NCI-H2029 treated with DMSO at 0.1 percent for 48 hours (cell line): ENCODE measurements at regions not wholly inside any gene's neighbourhood (a gene's known extent, or its start where the extent isn't known, plus 50 kb on each side); places are given as distances from the start of the nearest gene placed in this dataset.

Source experiments
- DNase-seq: peaks from one replicate; lab custom pipeline; 2025; lab: John Stamatoyannopoulos, UW

- no peak for DNase-seq
These were observed 51.1 kb upstream of the GRIK3 start for GRCh38 chr1:37085393-37085792.

GRCh38 chr1:37089750-37090149 lies 55.4 kb upstream of the GRIK3 start:
- DNase-seq: no peak

- DNase-seq: no peak
These were observed 56.4 kb upstream of the GRIK3 start for GRCh38 chr1:37090671-37091070.

GRCh38 chr1:37092937-37093336 lies 58.6 kb upstream of the GRIK3 start:
- DNase-seq: no peak

- DNase-seq: no peak
These were observed 60.0 kb upstream of the GRIK3 start for GRCh38 chr1:37094302-37094701.

GRCh38 chr1:37096523-37096922 lies 62.2 kb upstream of the GRIK3 start:
- no peak for DNase-seq

- no peak for DNase-seq
These were observed 63.4 kb upstream of the GRIK3 start for GRCh38 chr1:37097731-37098130.

- no peak for DNase-seq
These were observed 63.9 kb upstream of the GRIK3 start for GRCh38 chr1:37098237-37098636.

GRCh38 chr1:37100310-37100709 lies 66.0 kb upstream of the GRIK3 start:
- DNase-seq: no peak

GRCh38 chr1:37102656-37103382 lies 68.5 kb upstream of the GRIK3 start:
- DNase-seq: no peak

GRCh38 chr1:37105911-37106310 lies 71.6 kb upstream of the GRIK3 start:
- DNase-seq: no peak

GRCh38 chr1:37107153-37107907 lies 73.0 kb upstream of the GRIK3 start:
- no peak for DNase-seq

- peak; percentile 94 for DNase-seq
These were observed 74.4 kb upstream of the GRIK3 start for GRCh38 chr1:37108596-37109188.

- DNase-seq: no peak
These were observed 78.1 kb upstream of the GRIK3 start for GRCh38 chr1:37112430-37112829.

- no peak for DNase-seq
These were observed 79.1 kb upstream of the GRIK3 start for GRCh38 chr1:37113285-37113997.

GRCh38 chr1:37118790-37119189 lies 84.5 kb upstream of the GRIK3 start:
- no peak for DNase-seq

- no peak for DNase-seq
These were observed 86.0 kb upstream of the GRIK3 start for GRCh38 chr1:37120279-37120678.

- no peak for DNase-seq
These were observed 89.2 kb upstream of the GRIK3 start for GRCh38 chr1:37123276-37124115.

- DNase-seq: peak; percentile 54
These were observed 90.2 kb upstream of the GRIK3 start for GRCh38 chr1:37124501-37124900.

GRCh38 chr1:37125295-37125694 lies 91.0 kb upstream of the GRIK3 start:
- no peak for DNase-seq

- no peak for DNase-seq
These were observed 93.0 kb upstream of the GRIK3 start for GRCh38 chr1:37127254-37127748.
